Lung (tissue), 11 donors: ENCODE measurements at regions not wholly inside any gene's neighbourhood (a gene's known extent, or its start where the extent isn't known, plus 50 kb on each side); places are given as distances from the start of the nearest gene placed in this dataset.
A peak's percentile ranks its signal among the peaks of the same experiment; 100 is the strongest.

Source experiments
- ATAC-seq: fragments of 200-7000 bp; cut with Tn5 transposase; one replicate; pipeline ENCODE4 v1.9.1; 2020; ENCODE audit warnings: moderate number of reproducible peaks; ENCODE audit not compliant: insufficient read depth, low FRiP score
- DNase-seq, 3 donors: peaks; one replicate each; pipeline ENCODE4 v3.0.0-alpha.2; 2013 to 2017
- H3K27ac ChIP-seq, 2 donors: one replicate each; pipeline ENCODE4 v1.5.1; 2013; ENCODE audit warnings: mild to moderate bottlenecking in 2 of 2, moderate library complexity in 2 of 2, control low read depth in 1 of 2, inconsistent platforms in 1 of 2, low read depth in 1 of 2, low read length in 1 of 2
- H3K27me3 ChIP-seq, 3 donors: one replicate each; pipeline ENCODE4 v1.5.1; 2013; ENCODE audit warnings: low read length in 2 of 3; ENCODE audit not compliant: control insufficient read depth in 3 of 3, insufficient read depth in 3 of 3
- H3K36me3 ChIP-seq, 4 donors: one replicate each; pipeline ENCODE4 v1.5.1; 2013; ENCODE audit warnings: low read length in 4 of 4, mild to moderate bottlenecking in 1 of 4, moderate library complexity in 1 of 4; ENCODE audit not compliant: control insufficient read depth in 4 of 4, insufficient read depth in 4 of 4
- H3K4me1 ChIP-seq, 5 donors: one replicate each; pipeline ENCODE4 v1.5.1; 2013; ENCODE audit warnings: low read length in 5 of 5, mild to moderate bottlenecking in 2 of 5, moderate library complexity in 1 of 5; ENCODE audit not compliant: control insufficient read depth in 5 of 5, insufficient read depth in 5 of 5
- H3K4me3 ChIP-seq: one replicate; pipeline ENCODE4 v1.5.1; 2013; ENCODE audit warnings: mild to moderate bottlenecking, control low read depth, moderate library complexity
- H3K9ac ChIP-seq, 2 donors: one replicate each; pipeline ENCODE4 v1.5.1; 2013; ENCODE audit warnings: low read length in 2 of 2, control low read depth in 1 of 2; ENCODE audit not compliant: insufficient read depth in 1 of 2
- H3K9me3 ChIP-seq, 4 donors: one replicate each; pipeline ENCODE4 v1.5.1; 2013; ENCODE audit warnings: low read length in 3 of 4, mild to moderate bottlenecking in 1 of 4, moderate library complexity in 1 of 4; ENCODE audit not compliant: control insufficient read depth in 4 of 4, insufficient read depth in 3 of 4
- CTCF ChIP-seq: IDR thresholded peaks from 2 replicates; pipeline ENCODE4 v1.5.1; 2012; ENCODE audit warnings: mild to moderate bottlenecking; ENCODE audit errors: control extremely low read depth, extremely low read depth
- whole genome bisulfite sequencing, 2 donors: extraction: QIAGEN DNeasy Blood & Tissue Kit; methylation state at CpG; one replicate each; pipeline ENCODE4 v1.1.7; 2013; 5-methylcytosine and 5-hydroxymethylcytosine counted together
- donor health status: control.
- donor health status: control.
- donor health status: Bipolar disorder and iron deficiency.
- donor health status: healthy.
- donor health status: DM: yes; HTN: yes; CAD: no.

DNA sequence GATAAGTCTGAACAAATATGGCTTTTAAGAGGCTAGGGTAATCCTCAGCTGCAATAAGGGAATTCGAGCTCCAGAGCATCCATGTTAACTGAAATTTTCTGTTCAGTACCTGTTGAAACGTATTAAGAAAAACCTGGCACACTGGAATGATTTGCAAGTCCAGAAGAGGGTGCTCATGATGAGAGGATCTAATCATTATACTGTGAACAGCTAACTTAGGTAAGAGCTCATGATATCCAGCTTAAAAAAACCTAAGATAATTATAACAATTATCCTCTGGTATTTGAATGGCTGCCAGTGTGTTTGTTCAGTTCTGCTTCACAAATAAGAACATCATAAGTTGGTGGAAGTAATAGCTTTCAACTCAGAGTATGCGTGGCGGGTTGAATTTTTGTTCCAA lies 1118.3 kb upstream of the DDX18 start:
- H3K9me3 ChIP-seq, result no peaks in the 10 kb centered on the region
- no peak overlapping the region for H3K9ac ChIP-seq
- 59 to 72% methylated on average over 4 of the region's 4 CpGs for WGBS, 2 donors
- DNase-seq (peak in 1 of 3 donors; percentile 6), ATAC-seq (no peak)
- H3K4me3 ChIP-seq, result no peak overlapping the region
- H3K27ac ChIP-seq, result no peak overlapping the region
- no peaks in the 10 kb centered on the region for H3K27me3 ChIP-seq
- no peaks in the 10 kb centered on the region for H3K36me3 ChIP-seq
- H3K4me1 ChIP-seq, result no peaks in the 10 kb centered on the region
- TF ChIP-seq CTCF, result no peak

DNA sequence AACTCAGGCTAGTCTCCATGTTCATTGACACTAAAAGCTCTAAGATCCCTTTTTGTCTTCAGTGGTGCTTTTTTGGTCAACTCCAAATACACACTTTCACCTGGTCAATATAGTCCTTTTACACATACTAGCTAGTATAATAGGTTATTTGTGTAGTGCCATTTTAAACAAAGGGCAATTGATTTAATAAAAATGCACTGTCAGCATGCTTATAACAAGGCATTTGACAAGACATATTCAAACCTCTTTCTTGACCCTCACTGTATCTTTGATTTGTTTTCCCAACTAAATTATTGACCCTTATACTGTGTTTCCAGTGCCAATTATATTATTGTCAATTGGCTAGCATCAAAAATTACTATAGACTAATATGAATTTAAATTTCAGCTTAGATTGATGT lies 1117.6 kb upstream of the DDX18 start:
- H3K9me3 ChIP-seq, result no peaks in the 10 kb centered on the region
- no peak overlapping the region for H3K27ac ChIP-seq
- H3K9ac ChIP-seq, result no peak overlapping the region
- no peaks in the 10 kb centered on the region for H3K36me3 ChIP-seq
- no peak for ATAC-seq
- no peak for DNase-seq
- no peaks in the 10 kb centered on the region for H3K27me3 ChIP-seq
- no peak overlapping the region for H3K4me3 ChIP-seq
- no peaks in the 10 kb centered on the region for H3K4me1 ChIP-seq
- no peak for TF ChIP-seq CTCF

DNA sequence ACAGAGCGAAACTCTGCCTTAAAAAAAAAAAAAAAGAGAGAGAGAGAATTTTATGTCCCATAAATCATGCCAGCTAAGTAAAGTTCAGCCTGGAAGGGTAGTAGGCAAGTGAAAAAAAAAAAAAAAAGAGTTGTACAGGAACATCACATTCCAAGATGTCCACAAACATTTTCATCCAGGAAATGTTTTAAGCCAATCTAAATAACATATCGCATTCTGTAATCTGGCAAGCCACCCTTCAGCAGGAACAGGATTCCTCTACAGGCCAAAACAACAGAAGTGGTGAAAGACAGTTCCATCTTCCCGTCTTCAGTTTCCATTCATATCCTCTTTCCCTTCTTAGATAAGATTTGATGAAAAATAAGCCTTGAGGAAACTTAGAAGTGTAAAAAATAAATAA lies 1108.1 kb upstream of the DDX18 start:
- H3K36me3 ChIP-seq, result no peaks in the 10 kb centered on the region
- no peak for TF ChIP-seq CTCF
- 63 to 79% methylated on average over 3 of the region's 3 CpGs for WGBS, 2 donors

DNA sequence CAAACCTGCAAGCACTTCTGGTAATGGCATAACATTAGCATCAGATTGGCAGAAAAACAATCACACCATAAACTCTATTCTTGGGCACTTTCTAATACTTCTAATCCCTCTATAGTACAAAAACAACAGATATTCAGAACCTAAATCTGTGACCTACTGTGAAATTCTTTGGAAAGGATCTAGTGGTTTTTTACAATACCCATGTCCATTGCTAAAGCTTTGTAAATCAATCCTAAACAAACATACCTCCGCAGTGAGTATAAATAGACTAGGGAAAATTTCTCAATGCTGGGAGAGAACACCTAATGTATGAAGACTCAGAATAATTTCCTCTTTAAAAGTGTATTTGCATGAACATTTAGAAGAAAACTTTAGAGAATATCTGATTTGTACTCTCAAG lies 1098.5 kb upstream of the DDX18 start:
- no peaks in the 10 kb centered on the region for H3K27me3 ChIP-seq
- H3K36me3 ChIP-seq, result no peaks in the 10 kb centered on the region
- no peak overlapping the region for H3K27ac ChIP-seq
- no peak for TF ChIP-seq CTCF
- H3K4me1 ChIP-seq, result no peaks in the 10 kb centered on the region
- no peak overlapping the region for H3K4me3 ChIP-seq
- WGBS, 2 donors, result 80 to 83% methylated on average over 1 of the region's 1 CpG
- no peak overlapping the region for H3K9ac ChIP-seq
- peaks cover 0 to 3% (median 0%) of the 10 kb centered on the region in 4 donors for H3K9me3 ChIP-seq
- DNase-seq (no peak), ATAC-seq (no peak)

More for the DNA sequence above, 1108.1 kb upstream of the DDX18 start:
- DNase-seq (no peak), ATAC-seq (no peak)
- Histone ChIP-seq H3K27me3 (no peaks in the 10 kb centered on the region), H3K4me3 (no peak overlapping the region), H3K9ac (no peak overlapping the region), H3K4me1 (no peaks in the 10 kb centered on the region), H3K27ac (no peak overlapping the region), H3K9me3 (peaks cover 0 to 4% (median 0%) of the 10 kb centered on the region in 4 donors)
